ENCODE measurements at regions not wholly inside any gene's neighbourhood (a gene's known extent, or its start where the extent isn't known, plus 50 kb on each side); places are given as distances from the start of the nearest gene placed in this dataset.

- no peak for DNase-seq (ENCODE audit: low read depth in 2 of 2)
Measured at GRCh38 chr22:18731075-18731666, 119.5 kb upstream of the RIMBP3 start.

GRCh38 chr22:18730410-18730809 lies 118.7 kb upstream of the RIMBP3 start:
- DNase-seq (ENCODE audit: low read depth in 2 of 2): peak; percentile 36 to 40
